ENCODE measurements at regions not wholly inside any gene's neighbourhood (a gene's known extent, or its start where the extent isn't known, plus 50 kb on each side); places are given as distances from the start of the nearest gene placed in this dataset.

DNA sequence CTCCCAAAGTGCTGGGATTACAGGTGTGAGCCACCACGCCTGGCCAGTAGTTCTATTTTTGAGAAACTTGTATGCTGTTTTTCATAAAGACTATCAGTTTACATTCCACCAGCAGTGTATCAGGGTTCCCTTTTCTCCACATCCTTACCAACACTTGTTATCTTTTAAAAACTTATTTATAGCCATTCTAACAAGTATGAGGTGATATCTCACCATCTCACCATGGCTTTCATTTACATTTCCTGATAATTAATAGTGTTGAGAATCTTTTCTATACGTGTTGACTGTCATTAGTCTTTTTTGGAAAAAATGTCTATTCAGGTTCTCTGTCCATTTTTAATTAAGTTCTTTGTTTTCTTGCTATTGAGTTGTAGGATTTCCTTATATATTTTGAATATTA lies 416.1 kb downstream of the NEBL start:
- TF ChIP-seq, protein P1, sequence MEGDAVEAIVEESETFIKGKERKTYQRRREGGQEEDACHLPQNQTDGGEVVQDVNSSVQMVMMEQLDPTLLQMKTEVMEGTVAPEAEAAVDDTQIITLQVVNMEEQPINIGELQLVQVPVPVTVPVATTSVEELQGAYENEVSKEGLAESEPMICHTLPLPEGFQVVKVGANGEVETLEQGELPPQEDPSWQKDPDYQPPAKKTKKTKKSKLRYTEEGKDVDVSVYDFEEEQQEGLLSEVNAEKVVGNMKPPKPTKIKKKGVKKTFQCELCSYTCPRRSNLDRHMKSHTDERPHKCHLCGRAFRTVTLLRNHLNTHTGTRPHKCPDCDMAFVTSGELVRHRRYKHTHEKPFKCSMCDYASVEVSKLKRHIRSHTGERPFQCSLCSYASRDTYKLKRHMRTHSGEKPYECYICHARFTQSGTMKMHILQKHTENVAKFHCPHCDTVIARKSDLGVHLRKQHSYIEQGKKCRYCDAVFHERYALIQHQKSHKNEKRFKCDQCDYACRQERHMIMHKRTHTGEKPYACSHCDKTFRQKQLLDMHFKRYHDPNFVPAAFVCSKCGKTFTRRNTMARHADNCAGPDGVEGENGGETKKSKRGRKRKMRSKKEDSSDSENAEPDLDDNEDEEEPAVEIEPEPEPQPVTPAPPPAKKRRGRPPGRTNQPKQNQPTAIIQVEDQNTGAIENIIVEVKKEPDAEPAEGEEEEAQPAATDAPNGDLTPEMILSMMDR (IDR thresholded peaks at IDR 0.05), result no peak
- TF ChIP-seq POLR2AphosphoS2 (conservative IDR thresholded peaks at IDR 0.05; ENCODE audit: low read length) (no peak), RNF2 (IDR thresholded peaks at IDR 0.05; ENCODE audit: borderline replicate concordance, low read depth) (no peak), HDAC2 (IDR thresholded peaks at IDR 0.05) (no peak), EP300 (IDR thresholded peaks at IDR 0.05) (no peak), POLR2A (IDR thresholded peaks at IDR 0.05; ENCODE audit: low read length) (no peak), SREBF2 (IDR thresholded peaks at IDR 0.05) (no peak)

Measured in A549 (cell line).